ENCODE measurements at regions not wholly inside any gene's neighbourhood (a gene's known extent, or its start where the extent isn't known, plus 50 kb on each side); places are given as distances from the start of the nearest gene placed in this dataset.
"Not testable (repeated sequence)": the region's sequence is repeated elsewhere in the genome, so short reads cannot be mapped to it uniquely, and the experiment has no call there.

- FAIRE-seq = no peak
- no peak for DNase-seq (ENCODE audit: insufficient read length, low spot score)
- TF ChIP-seq CTCF (IDR thresholded peaks at IDR 0.05; ENCODE audit: insufficient read depth, missing control alignments) = no peak
Observed at GRCh38 chr17:11182430-11182829, 58.6 kb upstream of the SHISA6 start.

GRCh38 chr17:11178581-11178980 is 62.4 kb upstream of the SHISA6 start:
- no peak for FAIRE-seq
- DNase-seq (ENCODE audit: insufficient read length, low spot score) = no peak
- TF ChIP-seq CTCF (IDR thresholded peaks at IDR 0.05; ENCODE audit: insufficient read depth, missing control alignments) = no peak

GRCh38 chr17:11177340-11177739 is 63.7 kb upstream of the SHISA6 start:
- DNase-seq (ENCODE audit: insufficient read length, low spot score) = no peak
- no peak for FAIRE-seq
- no peak for TF ChIP-seq CTCF (IDR thresholded peaks at IDR 0.05; ENCODE audit: insufficient read depth, missing control alignments)

GRCh38 chr17:11176549-11176948 is 64.5 kb upstream of the SHISA6 start:
- no peak for FAIRE-seq
- DNase-seq (ENCODE audit: insufficient read length, low spot score) = no peak
- no peak for TF ChIP-seq CTCF (IDR thresholded peaks at IDR 0.05; ENCODE audit: insufficient read depth, missing control alignments)

- FAIRE-seq (no peak), DNase-seq (ENCODE audit: insufficient read length, low spot score) (no peak)
- TF ChIP-seq CTCF (IDR thresholded peaks at IDR 0.05; ENCODE audit: insufficient read depth, missing control alignments) = no peak
Observed at GRCh38 chr17:11170881-11171280, 70.1 kb upstream of the SHISA6 start.

GRCh38 chr17:11151818-11152425 is 89.1 kb upstream of the SHISA6 start:
- DNase-seq (ENCODE audit: insufficient read length, low spot score) (no peak), FAIRE-seq (no peak)
- TF ChIP-seq CTCF (IDR thresholded peaks at IDR 0.05; ENCODE audit: insufficient read depth, missing control alignments) = no peak

- FAIRE-seq; DNase-seq (ENCODE audit: insufficient read length, low spot score): not testable (repeated sequence)
Observed at GRCh38 chr17:11150906-11151511, 90.0 kb upstream of the SHISA6 start.
